Liver (tissue), 8 donors: ENCODE measurements at regions not wholly inside any gene's neighbourhood (a gene's known extent, or its start where the extent isn't known, plus 50 kb on each side); places are given as distances from the start of the nearest gene placed in this dataset.

Source experiments
- DNase-seq: peaks from one replicate; pipeline ENCODE4 v3.0.0-alpha.2; 2017; ENCODE audit warnings: low spot score
- H3K27ac ChIP-seq, 2 donors: one replicate each; pipeline ENCODE4 v1.7.0; 2013; ENCODE audit warnings: inconsistent platforms in 2 of 2, low read length in 2 of 2, control low read depth in 1 of 2, low read depth in 1 of 2, mild to moderate bottlenecking in 1 of 2
- H3K27me3 ChIP-seq, 4 donors: one replicate each; pipeline versions ENCODE4 v1.6.1 to v1.7.0; 2013; ENCODE audit warnings: low read length in 3 of 4, inconsistent platforms in 1 of 4, mild to moderate bottlenecking in 1 of 4, moderate library complexity in 1 of 4; ENCODE audit not compliant: control insufficient read depth in 4 of 4, insufficient read depth in 4 of 4
- H3K36me3 ChIP-seq, 4 donors: one replicate each; pipeline versions ENCODE4 v1.6.1 to v1.7.0; 2013; ENCODE audit warnings: low read length in 3 of 4, mild to moderate bottlenecking in 3 of 4, low read depth in 1 of 4, moderate library complexity in 1 of 4; ENCODE audit not compliant: control insufficient read depth in 4 of 4, insufficient read depth in 3 of 4
- H3K4me1 ChIP-seq, 4 donors: one replicate each; pipeline versions ENCODE4 v1.6.1 to v1.7.0; 2013; ENCODE audit warnings: low read length in 3 of 4, mild to moderate bottlenecking in 3 of 4, moderate library complexity in 1 of 4; ENCODE audit not compliant: control insufficient read depth in 4 of 4, insufficient read depth in 4 of 4
- H3K4me3 ChIP-seq, 3 donors: one replicate each; pipeline versions ENCODE4 v1.6.1 to v1.7.0; 2013; ENCODE audit warnings: low read length in 3 of 3, control low read depth in 1 of 3, low read depth in 1 of 3, mild to moderate bottlenecking in 1 of 3
- H3K9ac ChIP-seq, 2 donors: one replicate each; pipeline ENCODE4 v1.7.0; 2013; ENCODE audit warnings: low read length in 2 of 2, mild to moderate bottlenecking in 2 of 2, moderate library complexity in 2 of 2, control low read depth in 1 of 2, low read depth in 1 of 2
- H3K9me3 ChIP-seq, 4 donors: one replicate each; pipeline versions ENCODE4 v1.6.1 to v1.7.0; 2013; ENCODE audit warnings: low read length in 3 of 4; ENCODE audit not compliant: control insufficient read depth in 4 of 4
- CTCF ChIP-seq: fragments of 150-350 bp; IDR thresholded peaks from 2 replicates; pipeline ENCODE4 v1.5.1; 2017; ENCODE audit warnings: improper control_type of control experiment, low read depth, low read length; ENCODE audit not compliant: missing input control
- EGR1 ChIP-seq, 2 donors: IDR thresholded peaks; 2 replicates each; pipeline ENCODE4 v1.6.1; 2016 to 2018; ENCODE audit warnings: antibody characterized with exemption in 2 of 2, low read depth in 2 of 2
- FOXA1 ChIP-seq: IDR thresholded peaks from 2 replicates; pipeline ENCODE4 v1.6.1; 2016; ENCODE audit warnings: antibody characterized with exemption
- FOXA2 ChIP-seq: IDR thresholded peaks from 2 replicates; pipeline ENCODE4 v1.6.1; 2016; ENCODE audit warnings: antibody characterized with exemption
- GABPA ChIP-seq, 2 donors: IDR thresholded peaks in 1 of 2; conservative IDR thresholded peaks in 1 of 2; 2 replicates each; pipeline ENCODE4 v1.6.1; 2016; ENCODE audit warnings: antibody characterized with exemption in 2 of 2, mild to moderate bottlenecking in 1 of 2, moderate library complexity in 1 of 2
- HNF4A ChIP-seq, 2 donors: conservative IDR thresholded peaks; 2 replicates each; pipeline ENCODE4 v1.6.1; 2016; ENCODE audit warnings: antibody characterized with exemption in 2 of 2, mild to moderate bottlenecking in 2 of 2
- HNF4G ChIP-seq: IDR thresholded peaks from 2 replicates; pipeline ENCODE4 v1.6.1; 2016; ENCODE audit warnings: antibody characterized with exemption
- JUND ChIP-seq, 2 donors: IDR thresholded peaks; 2 replicates each; pipeline ENCODE4 v1.6.1; 2016; ENCODE audit warnings: antibody characterized with exemption in 2 of 2
- NR2F2 ChIP-seq: IDR thresholded peaks from 2 replicates; pipeline ENCODE4 v1.6.1; 2016; ENCODE audit warnings: antibody characterized with exemption
- RAD21 ChIP-seq, 2 donors: IDR thresholded peaks; 2 replicates each; pipeline ENCODE4 v1.6.1; 2016; ENCODE audit warnings: antibody characterized with exemption in 2 of 2, mild to moderate bottlenecking in 2 of 2
- RXRA ChIP-seq, 2 donors: IDR thresholded peaks; 2 replicates each; pipeline ENCODE4 v1.6.1; 2017 to 2018; ENCODE audit warnings: antibody characterized with exemption in 2 of 2, mild to moderate bottlenecking in 1 of 2
- SP1 ChIP-seq: IDR thresholded peaks from 2 replicates; pipeline ENCODE4 v1.6.1; 2018; ENCODE audit warnings: antibody characterized with exemption, mild to moderate bottlenecking
- TAF1 ChIP-seq: conservative IDR thresholded peaks from 2 replicates; pipeline ENCODE4 v1.6.1; 2016; ENCODE audit warnings: antibody characterized with exemption, mild to moderate bottlenecking
- YY1 ChIP-seq: IDR thresholded peaks from 2 replicates; pipeline ENCODE4 v1.6.1; 2016; ENCODE audit warnings: antibody characterized with exemption, mild to moderate bottlenecking
- ZBTB33 ChIP-seq: IDR thresholded peaks from 2 replicates; pipeline ENCODE4 v1.6.1; 2016; ENCODE audit warnings: antibody characterized with exemption
- WGBS: extraction: QIAGEN DNeasy Blood & Tissue Kit; methylation state at CpG from one replicate; pipeline ENCODE4 v1.1.7; 2013; 5-methylcytosine and 5-hydroxymethylcytosine counted together
- TF ChIP-seq, protein P1 (sequence below): IDR thresholded peaks from 2 replicates; pipeline ENCODE4 v1.6.1; 2016; ENCODE audit warnings: antibody characterized with exemption
- TF ChIP-seq, protein P2 (sequence below): IDR thresholded peaks from 2 replicates; pipeline ENCODE4 v1.6.1; 2016; ENCODE audit warnings: antibody characterized with exemption
- TF ChIP-seq, protein P3 (sequence below): IDR thresholded peaks from 2 replicates; pipeline ENCODE4 v1.6.1; 2016; ENCODE audit warnings: antibody characterized with exemption, mild to moderate bottlenecking
- donor health status: healthy.
- donor health status: healthy.
- donor health status: healthy.
- donor health status: healthy.
- donor health status: healthy.

DNA sequence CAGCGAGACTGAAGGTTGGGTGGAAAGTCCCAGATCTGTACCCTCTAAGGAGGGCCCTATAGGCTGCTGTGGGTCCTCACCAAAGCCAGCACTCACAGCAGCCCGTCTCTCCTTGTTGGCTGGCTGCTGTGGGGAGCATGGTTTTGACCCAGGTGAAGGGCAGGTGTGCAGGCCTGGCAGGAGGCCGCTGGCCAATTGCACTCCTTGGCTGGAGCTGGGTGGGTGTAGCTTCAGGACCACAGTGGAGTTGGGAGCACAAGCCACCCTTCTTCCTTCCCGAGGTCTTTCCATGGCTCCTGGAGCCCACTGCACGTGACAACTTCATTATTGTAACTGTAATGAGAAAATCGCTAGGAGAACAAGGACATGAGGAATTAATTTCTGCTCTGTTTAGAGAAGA lies 287.7 kb upstream of the FOXQ1 start:
- WGBS, result 90% methylated on average over 6 of the region's 6 CpGs
- H3K9me3 ChIP-seq, result peaks cover 0 to 1% (median 0%) of the 10 kb centered on the region in 4 donors
- H3K27me3 ChIP-seq, result peaks cover 0 to 2% (median 0%) of the 10 kb centered on the region in 4 donors
- no peak overlapping the region for H3K9ac ChIP-seq
- H3K36me3 ChIP-seq, result no peaks in the 10 kb centered on the region
- H3K27ac ChIP-seq, result no peak overlapping the region
- H3K4me1 ChIP-seq, result no peaks in the 10 kb centered on the region
- TF ChIP-seq TAF1 (no peak), FOXA1 (no peak), EGR1 (IDR thresholded peaks at IDR 0.05; ENCODE audit: low read depth in 2 of 2) (no peak), GABPA (IDR thresholded peaks at IDR 0.05 in 1 of 2, conservative IDR thresholded peaks at IDR 0.05 in 1 of 2) (no peak), HNF4G (no peak), FOXA2 (no peak), NR2F2 (no peak), CTCF (no peak), RAD21 (IDR thresholded peaks at IDR 0.05) (no peak), SP1 (no peak), YY1 (no peak), RXRA (IDR thresholded peaks at IDR 0.05) (no peak)
- TF ChIP-seq, protein P1, sequence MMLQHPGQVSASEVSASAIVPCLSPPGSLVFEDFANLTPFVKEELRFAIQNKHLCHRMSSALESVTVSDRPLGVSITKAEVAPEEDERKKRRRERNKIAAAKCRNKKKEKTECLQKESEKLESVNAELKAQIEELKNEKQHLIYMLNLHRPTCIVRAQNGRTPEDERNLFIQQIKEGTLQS, result no peak
- TF ChIP-seq, protein P2, sequence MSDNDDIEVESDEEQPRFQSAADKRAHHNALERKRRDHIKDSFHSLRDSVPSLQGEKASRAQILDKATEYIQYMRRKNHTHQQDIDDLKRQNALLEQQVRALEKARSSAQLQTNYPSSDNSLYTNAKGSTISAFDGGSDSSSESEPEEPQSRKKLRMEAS, result no peak
- TF ChIP-seq, protein P3, sequence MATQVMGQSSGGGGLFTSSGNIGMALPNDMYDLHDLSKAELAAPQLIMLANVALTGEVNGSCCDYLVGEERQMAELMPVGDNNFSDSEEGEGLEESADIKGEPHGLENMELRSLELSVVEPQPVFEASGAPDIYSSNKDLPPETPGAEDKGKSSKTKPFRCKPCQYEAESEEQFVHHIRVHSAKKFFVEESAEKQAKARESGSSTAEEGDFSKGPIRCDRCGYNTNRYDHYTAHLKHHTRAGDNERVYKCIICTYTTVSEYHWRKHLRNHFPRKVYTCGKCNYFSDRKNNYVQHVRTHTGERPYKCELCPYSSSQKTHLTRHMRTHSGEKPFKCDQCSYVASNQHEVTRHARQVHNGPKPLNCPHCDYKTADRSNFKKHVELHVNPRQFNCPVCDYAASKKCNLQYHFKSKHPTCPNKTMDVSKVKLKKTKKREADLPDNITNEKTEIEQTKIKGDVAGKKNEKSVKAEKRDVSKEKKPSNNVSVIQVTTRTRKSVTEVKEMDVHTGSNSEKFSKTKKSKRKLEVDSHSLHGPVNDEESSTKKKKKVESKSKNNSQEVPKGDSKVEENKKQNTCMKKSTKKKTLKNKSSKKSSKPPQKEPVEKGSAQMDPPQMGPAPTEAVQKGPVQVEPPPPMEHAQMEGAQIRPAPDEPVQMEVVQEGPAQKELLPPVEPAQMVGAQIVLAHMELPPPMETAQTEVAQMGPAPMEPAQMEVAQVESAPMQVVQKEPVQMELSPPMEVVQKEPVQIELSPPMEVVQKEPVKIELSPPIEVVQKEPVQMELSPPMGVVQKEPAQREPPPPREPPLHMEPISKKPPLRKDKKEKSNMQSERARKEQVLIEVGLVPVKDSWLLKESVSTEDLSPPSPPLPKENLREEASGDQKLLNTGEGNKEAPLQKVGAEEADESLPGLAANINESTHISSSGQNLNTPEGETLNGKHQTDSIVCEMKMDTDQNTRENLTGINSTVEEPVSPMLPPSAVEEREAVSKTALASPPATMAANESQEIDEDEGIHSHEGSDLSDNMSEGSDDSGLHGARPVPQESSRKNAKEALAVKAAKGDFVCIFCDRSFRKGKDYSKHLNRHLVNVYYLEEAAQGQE, result no peak
- no peak overlapping the region for H3K4me3 ChIP-seq
- no peak for DNase-seq

GRCh38 chr6:1023229-1023628 lies 288.7 kb upstream of the FOXQ1 start:
- WGBS, result 96% methylated on average over 4 of the region's 4 CpGs
- no peak overlapping the region for H3K4me3 ChIP-seq
- TF ChIP-seq NR2F2 (no peak), ZBTB33 (no peak), HNF4A (conservative IDR thresholded peaks at IDR 0.05) (no peak), JUND (IDR thresholded peaks at IDR 0.05) (no peak), YY1 (no peak), HNF4G (no peak), TAF1 (no peak), SP1 (no peak), FOXA2 (no peak), GABPA (IDR thresholded peaks at IDR 0.05 in 1 of 2, conservative IDR thresholded peaks at IDR 0.05 in 1 of 2) (no peak)
- TF ChIP-seq, protein P2, result no peak
- TF ChIP-seq, protein P3, result no peak
- TF ChIP-seq, protein P1, result no peak

More at GRCh38 chr6:1023229-1023628, 288.7 kb upstream of the FOXQ1 start:
- Histone ChIP-seq H3K27ac (no peak overlapping the region), H3K9ac (no peak overlapping the region), H3K36me3 (no peaks in the 10 kb centered on the region), H3K27me3 (peaks cover 0 to 2% (median 0%) of the 10 kb centered on the region in 4 donors), H3K4me1 (no peaks in the 10 kb centered on the region), H3K9me3 (peaks cover 0 to 1% (median 0%) of the 10 kb centered on the region in 4 donors)
- DNase-seq, result no peak
